ENCODE measurements at regions not wholly inside any gene's neighbourhood (a gene's known extent, or its start where the extent isn't known, plus 50 kb on each side); places are given as distances from the start of the nearest gene placed in this dataset.

DNA sequence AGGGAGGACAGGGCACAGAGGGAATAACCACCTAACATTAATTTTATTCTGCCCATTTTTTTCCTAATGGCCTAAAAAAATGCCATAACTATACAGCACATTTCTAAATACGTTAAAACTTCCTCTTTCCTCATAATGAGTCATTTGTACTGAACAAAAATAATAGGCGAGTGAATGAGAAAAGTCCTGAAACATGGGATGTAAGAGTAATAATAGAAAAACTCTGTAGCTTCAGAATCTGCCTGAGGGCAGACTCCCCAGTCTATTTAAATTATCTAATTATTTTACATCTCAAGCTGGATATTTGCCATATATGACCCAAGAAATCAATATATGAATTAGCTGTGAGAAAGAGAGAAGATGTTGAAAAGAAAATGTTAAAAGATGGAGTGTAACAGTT lies 285.1 kb downstream of the TMX3 start:
- TF ChIP-seq POLR2AphosphoS5 (IDR thresholded peaks at IDR 0.05) (no peak), POLR2A (IDR thresholded peaks at IDR 0.05) (no peak)
- TF ChIP-seq, protein P1, sequence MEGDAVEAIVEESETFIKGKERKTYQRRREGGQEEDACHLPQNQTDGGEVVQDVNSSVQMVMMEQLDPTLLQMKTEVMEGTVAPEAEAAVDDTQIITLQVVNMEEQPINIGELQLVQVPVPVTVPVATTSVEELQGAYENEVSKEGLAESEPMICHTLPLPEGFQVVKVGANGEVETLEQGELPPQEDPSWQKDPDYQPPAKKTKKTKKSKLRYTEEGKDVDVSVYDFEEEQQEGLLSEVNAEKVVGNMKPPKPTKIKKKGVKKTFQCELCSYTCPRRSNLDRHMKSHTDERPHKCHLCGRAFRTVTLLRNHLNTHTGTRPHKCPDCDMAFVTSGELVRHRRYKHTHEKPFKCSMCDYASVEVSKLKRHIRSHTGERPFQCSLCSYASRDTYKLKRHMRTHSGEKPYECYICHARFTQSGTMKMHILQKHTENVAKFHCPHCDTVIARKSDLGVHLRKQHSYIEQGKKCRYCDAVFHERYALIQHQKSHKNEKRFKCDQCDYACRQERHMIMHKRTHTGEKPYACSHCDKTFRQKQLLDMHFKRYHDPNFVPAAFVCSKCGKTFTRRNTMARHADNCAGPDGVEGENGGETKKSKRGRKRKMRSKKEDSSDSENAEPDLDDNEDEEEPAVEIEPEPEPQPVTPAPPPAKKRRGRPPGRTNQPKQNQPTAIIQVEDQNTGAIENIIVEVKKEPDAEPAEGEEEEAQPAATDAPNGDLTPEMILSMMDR (IDR thresholded peaks at IDR 0.05): no peak
